ENCODE measurements at regions not wholly inside any gene's neighbourhood (a gene's known extent, or its start where the extent isn't known, plus 50 kb on each side); places are given as distances from the start of the nearest gene placed in this dataset.

DNA sequence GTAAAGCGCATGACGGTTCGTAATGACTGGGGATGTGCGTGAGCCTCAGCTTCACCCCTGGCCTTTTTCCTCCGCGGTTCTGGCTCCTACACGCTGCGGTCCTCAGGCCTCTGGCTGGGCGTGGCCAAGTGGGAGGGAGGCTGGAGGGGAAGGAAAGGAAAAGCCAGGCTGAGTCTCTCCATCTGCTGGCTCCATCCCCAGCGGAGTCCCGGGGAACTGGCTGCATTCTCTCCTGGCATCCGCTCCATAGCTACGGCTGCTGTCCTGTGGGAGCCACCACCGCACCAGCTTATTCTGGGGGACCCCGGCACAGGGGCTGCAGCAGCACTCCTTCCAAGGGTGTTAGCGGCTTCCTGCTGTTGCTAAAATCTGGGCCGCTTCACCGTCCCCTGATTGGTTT lies 68.2 kb upstream of the SLC24A4 start:
- ATAC-seq (ENCODE audit: low read depth) = no peak
- DNase-seq (ENCODE audit: low spot score in 2 of 2) = no peak
- no peaks in the 10 kb centered on the region for H3K36me3 Mint-ChIP-seq
- H3K4me1 Mint-ChIP-seq = peaks cover 6% of the 10 kb centered on the region
- H3K27me3 Mint-ChIP-seq = peaks cover 23% of the 10 kb centered on the region
- H3K27ac Mint-ChIP-seq = no peak overlapping the region
- no peaks in the 10 kb centered on the region for H3K9me3 Mint-ChIP-seq
- no peak overlapping the region for H3K4me3 Mint-ChIP-seq

DNA sequence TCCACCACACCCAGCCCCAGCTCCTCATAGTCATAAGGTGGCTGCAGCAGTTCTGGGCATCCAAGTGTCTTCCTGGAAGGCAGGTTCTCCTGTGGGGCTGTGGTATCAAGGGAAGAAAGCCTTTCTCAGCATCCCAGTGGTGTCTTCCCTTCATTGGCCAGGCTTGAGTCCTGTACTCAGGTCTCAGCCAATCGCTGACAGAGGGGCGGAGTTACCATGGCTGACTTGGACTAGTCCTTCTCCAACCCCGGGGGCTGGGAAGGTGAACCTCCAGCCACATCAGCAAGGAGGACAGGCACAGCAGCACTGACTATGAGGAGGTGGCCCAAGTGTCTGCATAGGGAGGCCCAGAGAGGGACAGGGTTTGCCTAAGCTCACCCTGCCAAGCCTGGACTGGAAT lies 64.0 kb upstream of the SLC24A4 start:
- Mint-ChIP-seq H3K9me3 (no peaks in the 10 kb centered on the region), H3K27me3 (peaks cover 9% of the 10 kb centered on the region), H3K36me3 (no peaks in the 10 kb centered on the region), H3K4me3 (no peak overlapping the region), H3K27ac (no peak overlapping the region), H3K4me1 (peaks cover 10% of the 10 kb centered on the region)
- no peak for ATAC-seq (ENCODE audit: low read depth)
- no peak for DNase-seq (ENCODE audit: low spot score in 2 of 2)

DNA sequence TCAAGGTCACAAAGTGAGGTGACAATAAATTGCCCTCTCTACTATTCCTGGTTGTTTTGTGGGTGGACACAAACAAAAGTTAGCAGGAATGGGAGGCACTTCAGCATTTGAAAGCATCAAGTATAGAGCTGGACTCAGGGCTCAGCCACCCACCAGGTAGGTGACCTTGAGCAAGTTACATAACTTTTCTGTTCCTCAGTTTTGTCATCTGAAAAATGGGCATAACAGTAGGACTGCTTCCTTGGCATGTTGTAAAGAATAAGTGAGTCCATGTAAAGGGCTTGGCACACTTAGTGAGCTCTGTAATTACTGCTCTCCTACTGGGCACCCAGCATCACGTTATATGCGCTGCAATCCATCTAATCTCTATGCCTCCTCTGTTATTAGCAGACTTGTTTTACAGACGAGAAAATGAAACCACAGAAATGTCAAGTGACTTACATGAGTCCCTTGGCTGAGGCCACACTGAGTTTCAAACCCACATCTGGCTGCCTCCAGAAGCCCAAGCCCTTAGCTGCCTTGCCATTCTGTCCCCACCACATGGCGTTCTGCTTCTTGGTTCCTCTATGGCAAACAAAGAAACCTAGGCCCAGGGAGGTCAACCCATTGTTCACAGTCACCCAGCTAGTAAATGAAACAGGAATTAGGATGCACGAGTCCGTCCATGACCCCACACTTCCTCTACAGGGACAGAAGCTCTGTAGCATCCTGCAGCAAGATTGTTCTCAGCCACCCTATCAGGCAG lies 63.2 kb upstream of the SLC24A4 start:
- Mint-ChIP-seq H3K27me3 (peaks cover 5% of the 10 kb centered on the region), H3K9me3 (no peaks in the 10 kb centered on the region), H3K27ac (peak overlapping the region; percentile 70), H3K4me1 (peaks cover 10% of the 10 kb centered on the region), H3K4me3 (no peak overlapping the region), H3K36me3 (no peaks in the 10 kb centered on the region)
- DNase-seq (ENCODE audit: low spot score in 2 of 2) (no peak), ATAC-seq (ENCODE audit: low read depth) (peak; percentile 43)

DNA sequence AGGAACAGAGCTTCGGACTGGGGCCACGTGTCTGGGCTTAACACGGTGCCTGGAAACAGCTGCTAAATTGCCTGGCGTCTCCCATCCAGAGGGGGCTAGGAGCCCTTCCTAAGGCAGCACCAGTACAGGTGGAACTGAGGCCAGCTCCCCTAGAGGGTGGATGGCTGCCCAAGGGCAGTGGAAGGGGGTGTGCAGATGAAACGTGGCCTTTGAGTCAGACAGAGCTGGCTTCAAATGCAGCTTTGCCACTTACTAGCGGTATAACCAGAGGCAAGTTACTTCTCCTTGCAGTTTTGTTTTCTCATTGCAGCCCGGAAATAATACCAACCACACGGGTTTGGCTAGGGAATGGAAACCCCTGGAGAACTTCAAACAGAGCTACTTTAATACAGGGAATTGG lies 59.3 kb upstream of the SLC24A4 start:
- DNase-seq (ENCODE audit: low spot score in 2 of 2) (no peak), ATAC-seq (ENCODE audit: low read depth) (no peak)
- Mint-ChIP-seq H3K27me3 (peaks cover 1% of the 10 kb centered on the region), H3K9me3 (no peaks in the 10 kb centered on the region), H3K4me1 (peaks cover 7% of the 10 kb centered on the region), H3K4me3 (no peak overlapping the region), H3K36me3 (no peaks in the 10 kb centered on the region), H3K27ac (no peak overlapping the region)

DNA sequence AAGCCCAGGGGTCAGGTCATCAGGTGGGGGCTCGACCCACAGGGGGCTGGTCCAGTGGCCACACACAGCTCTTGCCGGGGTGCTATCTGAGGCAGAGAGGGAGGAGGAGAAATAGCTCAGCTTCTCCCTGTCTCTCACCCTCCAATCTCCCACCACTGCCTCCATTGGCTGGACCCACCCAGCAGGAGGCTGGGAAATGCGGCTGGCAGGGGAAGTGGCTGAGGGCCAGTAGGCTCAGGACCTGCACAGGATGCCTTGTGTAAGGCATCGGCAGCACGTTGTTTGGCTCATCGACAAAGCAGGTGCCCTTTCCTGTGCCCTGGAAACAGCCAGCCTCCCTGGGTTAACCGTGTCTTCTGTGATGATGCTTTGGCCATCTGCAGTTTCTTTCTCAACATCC lies 58.8 kb upstream of the SLC24A4 start:
- no peak overlapping the region for H3K27ac Mint-ChIP-seq
- peaks cover 1% of the 10 kb centered on the region for H3K27me3 Mint-ChIP-seq
- H3K36me3 Mint-ChIP-seq = no peaks in the 10 kb centered on the region
- DNase-seq (ENCODE audit: low spot score in 2 of 2) (no peak), ATAC-seq (ENCODE audit: low read depth) (no peak)
- peaks cover 7% of the 10 kb centered on the region for H3K4me1 Mint-ChIP-seq
- no peaks in the 10 kb centered on the region for H3K9me3 Mint-ChIP-seq
- H3K4me3 Mint-ChIP-seq = no peak overlapping the region

DNA sequence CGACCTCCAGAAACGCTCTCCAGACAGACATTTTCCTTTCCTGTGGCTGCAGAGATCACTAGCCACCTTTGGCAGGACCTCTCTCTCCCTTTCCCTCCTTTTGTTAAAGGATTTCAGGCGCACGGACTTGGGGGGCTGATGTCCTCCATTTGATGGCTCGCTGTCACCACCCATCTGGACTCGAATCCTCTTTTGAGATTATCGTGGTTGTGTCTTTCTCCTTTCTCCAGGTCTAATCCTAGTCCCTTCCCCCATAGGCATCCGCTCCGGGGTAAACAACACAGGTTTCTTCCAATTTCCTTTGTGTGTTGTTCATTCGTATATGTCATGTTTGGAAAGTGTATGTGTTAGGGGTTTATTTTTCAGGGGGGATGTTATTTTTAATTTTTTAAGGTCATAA lies 56.7 kb upstream of the SLC24A4 start:
- Mint-ChIP-seq H3K27me3 (peaks cover 4% of the 10 kb centered on the region), H3K9me3 (peaks cover 1% of the 10 kb centered on the region), H3K4me1 (no peaks in the 10 kb centered on the region), H3K36me3 (no peaks in the 10 kb centered on the region), H3K4me3 (no peak overlapping the region), H3K27ac (no peak overlapping the region)
- no peak for DNase-seq (ENCODE audit: low spot score in 2 of 2)
- no peak for ATAC-seq (ENCODE audit: low read depth)

Data from memory B cell (primary cell).